Neural progenitor cell (in vitro differentiated cells): ENCODE measurements at regions not wholly inside any gene's neighbourhood (a gene's known extent, or its start where the extent isn't known, plus 50 kb on each side); places are given as distances from the start of the nearest gene placed in this dataset.

Source experiments
- DNase-seq: peaks from one replicate; pipeline ENCODE4 v3.0.0-alpha.2; 2016; ENCODE audit warnings: low spot score
- H2AFZ ChIP-seq: fragments of 200-600 bp; sonication (generic); replicated peaks from 2 replicates; pipeline ENCODE4 v1.6.1; 2016; ENCODE audit warnings: antibody characterized with exemption
- H3F3A ChIP-seq: fragments of 200-600 bp; sonication (generic); 2 replicates; pipeline ENCODE4 v1.6.1; 2016; ENCODE audit warnings: antibody characterized with exemption, low read depth
- H3K27ac ChIP-seq: fragments of 200-600 bp; sonication (generic); 2 replicates; pipeline ENCODE4 v1.5.1; 2016; ENCODE audit warnings: mild to moderate bottlenecking
- H3K27me3 ChIP-seq: fragments of 200-600 bp; sonication (generic); 2 replicates; pipeline ENCODE4 v1.6.1; 2016; ENCODE audit warnings: mild to moderate bottlenecking, moderate library complexity
- H3K36me3 ChIP-seq: fragments of 200-600 bp; sonication (generic); 2 replicates; pipeline ENCODE4 v1.5.1; 2016
- H3K4me1 ChIP-seq: fragments of 200-600 bp; sonication (generic); 2 replicates; pipeline ENCODE4 v1.6.1; 2016; ENCODE audit warnings: mixed run types
- H3K4me2 ChIP-seq: fragments of 200-600 bp; sonication (generic); 2 replicates; pipeline ENCODE4 v1.6.1; 2016
- H3K4me3 ChIP-seq: fragments of 200-600 bp; sonication (generic); 2 replicates; pipeline ENCODE4 v1.5.1; 2016
- H3K79me2 ChIP-seq: fragments of 200-600 bp; sonication (generic); 2 replicates; pipeline ENCODE4 v1.6.1; 2016; ENCODE audit warnings: low read depth
- H3K9ac ChIP-seq: fragments of 200-600 bp; sonication (generic); 2 replicates; pipeline ENCODE4 v1.6.1; 2016
- H3K9me3 ChIP-seq: fragments of 200-600 bp; sonication (generic); 2 replicates; pipeline ENCODE4 v1.5.1; 2016; ENCODE audit warnings: low read depth
- H4K20me1 ChIP-seq: fragments of 200-600 bp; sonication (generic); 2 replicates; pipeline ENCODE4 v1.6.1; 2016; ENCODE audit warnings: low read depth
- H3K27ac Mint-ChIP-seq: 3 replicates; pipeline ENCODE4 v1.8.0; 2021; ENCODE audit warnings: mixed read lengths
- H3K27me3 Mint-ChIP-seq: 2 replicates; pipeline ENCODE4 v1.8.0; 2022; ENCODE audit warnings: low read depth, mild to moderate bottlenecking, inconsistent platforms, moderate library complexity, mixed read lengths; ENCODE audit not compliant: insufficient read depth
- H3K36me3 Mint-ChIP-seq: 3 replicates; pipeline ENCODE4 v1.8.0; 2021; ENCODE audit warnings: mixed read lengths
- H3K4me1 Mint-ChIP-seq: 3 replicates; pipeline ENCODE4 v1.8.0; 2021; ENCODE audit warnings: mixed read lengths
- H3K4me3 Mint-ChIP-seq: 3 replicates; pipeline ENCODE4 v1.8.0; 2021; ENCODE audit warnings: mild to moderate bottlenecking, moderate library complexity, mixed read lengths
- H3K9me3 Mint-ChIP-seq: 3 replicates; pipeline ENCODE4 v1.8.0; 2020; ENCODE audit warnings: mixed read lengths
- EZH2 ChIP-seq: fragments of 200-600 bp; sonication (generic); IDR thresholded peaks from 2 replicates; pipeline ENCODE4 v1.6.1; 2017; ENCODE audit warnings: antibody characterized with exemption, mild to moderate bottlenecking, moderate library complexity
- EZH2phosphoT487 ChIP-seq: fragments of 200-600 bp; sonication (generic); IDR thresholded peaks from 2 replicates; pipeline ENCODE4 v1.6.1; 2017; ENCODE audit warnings: antibody characterized with exemption
- TF ChIP-seq, protein P1 (sequence below): fragments of 200-600 bp; sonication (generic); IDR thresholded peaks from 2 replicates; pipeline ENCODE4 v1.5.1; 2017; ENCODE audit warnings: antibody characterized with exemption, mild to moderate bottlenecking

DNA sequence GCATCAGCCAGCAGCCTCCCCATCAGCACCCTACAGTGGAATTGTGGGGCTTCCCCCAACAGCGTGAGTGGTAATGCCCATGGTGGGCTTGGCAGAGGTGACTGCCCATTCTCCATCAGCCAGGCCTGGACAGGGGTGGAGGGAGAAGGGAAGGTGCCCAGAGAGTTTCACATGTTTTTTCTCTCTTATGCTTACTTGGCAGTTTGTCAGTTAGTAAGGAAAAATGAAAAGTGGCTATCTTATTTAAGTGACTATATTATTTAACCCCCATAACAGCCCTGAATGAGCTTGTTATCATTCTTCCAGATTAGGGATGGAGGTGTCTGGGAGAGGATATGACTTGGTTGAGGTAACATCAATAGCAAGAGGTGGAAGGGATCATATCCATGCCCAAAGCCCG lies 921.7 kb downstream of the GRID1 start:
- no peaks in the 10 kb centered on the region for H3K79me2 ChIP-seq
- H4K20me1 ChIP-seq = no peaks in the 10 kb centered on the region
- Mint-ChIP-seq H3K9me3 (peaks cover 3% of the 10 kb centered on the region), H3K36me3 (peaks cover 2% of the 10 kb centered on the region), H3K27ac (no peak overlapping the region), H3K4me1 (peaks cover 4% of the 10 kb centered on the region), H3K4me3 (no peak overlapping the region), H3K27me3 (peaks cover 2% of the 10 kb centered on the region)
- no peaks in the 10 kb centered on the region for H3K36me3 ChIP-seq
- TF ChIP-seq, protein P1, sequence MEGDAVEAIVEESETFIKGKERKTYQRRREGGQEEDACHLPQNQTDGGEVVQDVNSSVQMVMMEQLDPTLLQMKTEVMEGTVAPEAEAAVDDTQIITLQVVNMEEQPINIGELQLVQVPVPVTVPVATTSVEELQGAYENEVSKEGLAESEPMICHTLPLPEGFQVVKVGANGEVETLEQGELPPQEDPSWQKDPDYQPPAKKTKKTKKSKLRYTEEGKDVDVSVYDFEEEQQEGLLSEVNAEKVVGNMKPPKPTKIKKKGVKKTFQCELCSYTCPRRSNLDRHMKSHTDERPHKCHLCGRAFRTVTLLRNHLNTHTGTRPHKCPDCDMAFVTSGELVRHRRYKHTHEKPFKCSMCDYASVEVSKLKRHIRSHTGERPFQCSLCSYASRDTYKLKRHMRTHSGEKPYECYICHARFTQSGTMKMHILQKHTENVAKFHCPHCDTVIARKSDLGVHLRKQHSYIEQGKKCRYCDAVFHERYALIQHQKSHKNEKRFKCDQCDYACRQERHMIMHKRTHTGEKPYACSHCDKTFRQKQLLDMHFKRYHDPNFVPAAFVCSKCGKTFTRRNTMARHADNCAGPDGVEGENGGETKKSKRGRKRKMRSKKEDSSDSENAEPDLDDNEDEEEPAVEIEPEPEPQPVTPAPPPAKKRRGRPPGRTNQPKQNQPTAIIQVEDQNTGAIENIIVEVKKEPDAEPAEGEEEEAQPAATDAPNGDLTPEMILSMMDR = no peak
- TF ChIP-seq EZH2phosphoT487 = no peak
- no peak for TF ChIP-seq EZH2
- no peaks in the 10 kb centered on the region for H3F3A ChIP-seq
- DNase-seq = no peak
- no peak overlapping the region for H2AFZ ChIP-seq
- no peak overlapping the region for H3K4me3 ChIP-seq
- H3K9me3 ChIP-seq = no peaks in the 10 kb centered on the region
- no peak overlapping the region for H3K9ac ChIP-seq
- no peak overlapping the region for H3K27ac ChIP-seq
- H3K4me2 ChIP-seq = no peak overlapping the region
- no peaks in the 10 kb centered on the region for H3K4me1 ChIP-seq
- no peaks in the 10 kb centered on the region for H3K27me3 ChIP-seq

DNA sequence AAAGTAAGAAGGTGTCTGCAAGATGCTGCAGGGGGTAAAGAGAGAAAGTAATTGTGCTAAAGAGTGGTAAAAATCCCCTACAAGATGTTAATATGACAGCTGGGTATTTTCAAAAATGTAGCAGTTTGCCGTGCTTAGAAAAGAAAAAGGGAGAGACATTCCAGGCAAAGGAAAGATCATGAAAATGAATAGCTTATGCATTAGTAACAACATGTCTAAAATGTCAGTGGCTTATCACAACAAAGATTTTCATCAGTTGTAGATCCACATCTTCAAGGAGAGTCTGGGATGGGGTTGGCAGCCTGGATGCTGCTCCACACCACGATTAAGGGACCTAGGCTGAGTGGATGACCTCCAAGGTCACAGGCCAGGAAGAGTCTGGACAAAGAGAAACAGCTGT lies 920.9 kb downstream of the GRID1 start:
- TF ChIP-seq, protein P1 = no peak
- TF ChIP-seq EZH2phosphoT487 = no peak
- no peak for TF ChIP-seq EZH2
- Histone ChIP-seq H4K20me1 (no peaks in the 10 kb centered on the region), H3F3A (no peaks in the 10 kb centered on the region), H3K4me1 (no peaks in the 10 kb centered on the region), H3K27me3 (no peaks in the 10 kb centered on the region), H3K4me2 (no peak overlapping the region), H3K9ac (no peak overlapping the region), H3K79me2 (no peaks in the 10 kb centered on the region), H3K9me3 (no peaks in the 10 kb centered on the region), H3K4me3 (no peak overlapping the region), H2AFZ (no peak overlapping the region), H3K36me3 (no peaks in the 10 kb centered on the region), H3K27ac (no peak overlapping the region)
- H3K4me1 Mint-ChIP-seq = peaks cover 4% of the 10 kb centered on the region
- peaks cover 2% of the 10 kb centered on the region for H3K36me3 Mint-ChIP-seq
- peaks cover 2% of the 10 kb centered on the region for H3K27me3 Mint-ChIP-seq
- H3K9me3 Mint-ChIP-seq = peaks cover 4% of the 10 kb centered on the region
- no peak overlapping the region for H3K4me3 Mint-ChIP-seq
- no peak overlapping the region for H3K27ac Mint-ChIP-seq
- no peak for DNase-seq

DNA sequence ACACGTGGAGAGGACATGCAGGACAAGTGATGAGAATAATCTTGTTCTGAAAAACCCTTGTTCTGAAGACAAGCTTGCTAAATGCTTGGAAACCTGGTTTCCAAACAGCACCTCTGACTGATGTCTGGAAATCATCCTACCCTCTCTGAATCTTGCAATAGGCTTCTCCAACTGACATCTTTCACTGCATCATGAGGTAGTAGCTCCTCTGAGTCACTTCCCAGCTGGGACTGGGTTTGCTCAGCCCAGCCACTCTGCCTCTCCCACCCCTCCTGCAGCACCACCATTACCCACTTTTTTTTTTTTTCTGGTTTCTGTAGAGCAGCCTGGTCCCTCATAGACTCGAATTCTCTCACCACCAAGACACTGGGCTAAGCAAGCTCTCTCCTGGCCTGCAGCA lies 919.8 kb downstream of the GRID1 start:
- peaks cover 4% of the 10 kb centered on the region for H3K9me3 Mint-ChIP-seq
- H3K4me1 Mint-ChIP-seq = peaks cover 4% of the 10 kb centered on the region
- peaks cover 2% of the 10 kb centered on the region for H3K36me3 Mint-ChIP-seq
- Histone ChIP-seq H3K79me2 (no peaks in the 10 kb centered on the region), H3K4me3 (no peak overlapping the region), H3K9me3 (no peaks in the 10 kb centered on the region), H3K36me3 (no peaks in the 10 kb centered on the region), H3K27me3 (no peaks in the 10 kb centered on the region), H3F3A (no peaks in the 10 kb centered on the region), H3K27ac (no peak overlapping the region), H2AFZ (no peak overlapping the region), H3K4me1 (no peaks in the 10 kb centered on the region), H3K4me2 (no peak overlapping the region), H3K9ac (no peak overlapping the region), H4K20me1 (no peaks in the 10 kb centered on the region)
- H3K27me3 Mint-ChIP-seq = peaks cover 2% of the 10 kb centered on the region
- DNase-seq = no peak
- TF ChIP-seq EZH2 (no peak), EZH2phosphoT487 (no peak)
- TF ChIP-seq, protein P1 = no peak
- H3K27ac Mint-ChIP-seq = no peak overlapping the region
- H3K4me3 Mint-ChIP-seq = no peak overlapping the region

DNA sequence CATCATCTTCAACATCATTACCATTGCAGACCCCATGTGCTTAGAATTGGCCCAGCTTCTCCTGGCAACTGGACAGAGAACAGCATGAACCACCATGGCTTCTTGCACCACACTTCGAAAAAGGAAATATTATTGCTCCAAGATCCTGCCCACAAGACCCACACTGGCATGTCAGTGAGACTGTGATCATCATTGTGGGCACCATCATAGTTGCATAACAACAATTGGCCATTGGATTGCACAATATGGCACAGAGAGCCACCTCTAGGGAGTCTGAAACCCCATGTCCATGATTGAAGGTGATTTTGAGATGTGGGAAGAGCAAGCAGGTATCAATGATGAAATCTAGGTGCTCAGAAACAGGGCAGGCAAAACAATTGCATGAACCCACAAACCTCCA lies 918.9 kb downstream of the GRID1 start:
- Histone ChIP-seq H3K4me3 (no peak overlapping the region), H2AFZ (no peak overlapping the region), H4K20me1 (no peaks in the 10 kb centered on the region), H3K4me2 (no peak overlapping the region), H3K9ac (no peak overlapping the region), H3K36me3 (no peaks in the 10 kb centered on the region), H3K79me2 (no peaks in the 10 kb centered on the region), H3K9me3 (no peaks in the 10 kb centered on the region), H3K27ac (no peak overlapping the region), H3F3A (no peaks in the 10 kb centered on the region), H3K4me1 (no peaks in the 10 kb centered on the region), H3K27me3 (no peaks in the 10 kb centered on the region)
- Mint-ChIP-seq H3K36me3 (peaks cover 2% of the 10 kb centered on the region), H3K9me3 (peaks cover 4% of the 10 kb centered on the region), H3K4me1 (peaks cover 4% of the 10 kb centered on the region), H3K27me3 (peaks cover 2% of the 10 kb centered on the region), H3K4me3 (no peak overlapping the region), H3K27ac (no peak overlapping the region)
- TF ChIP-seq EZH2phosphoT487 (no peak), EZH2 (no peak)
- TF ChIP-seq, protein P1 = no peak
- no peak for DNase-seq
